IPS-15b (cell line): ENCODE measurements at regions not wholly inside any gene's neighbourhood (a gene's known extent, or its start where the extent isn't known, plus 50 kb on each side); places are given as distances from the start of the nearest gene placed in this dataset.

ENCODE experiments used
- H3K27me3 ChIP-seq: one replicate; pipeline ENCODE4 v1.6.1; 2013; ENCODE audit warnings: low read length; ENCODE audit not compliant: control insufficient read depth, insufficient read depth
- H3K36me3 ChIP-seq: one replicate; pipeline ENCODE4 v1.6.1; 2013; ENCODE audit warnings: low read length; ENCODE audit not compliant: control insufficient read depth, insufficient read depth
- H3K4me1 ChIP-seq: one replicate; pipeline ENCODE4 v1.6.1; 2013; ENCODE audit warnings: mild to moderate bottlenecking, low read length; ENCODE audit not compliant: control insufficient read depth, insufficient read depth
- H3K4me3 ChIP-seq: one replicate; pipeline ENCODE4 v1.5.1; 2013; ENCODE audit warnings: low read depth, low read length
- H3K9ac ChIP-seq: one replicate; pipeline ENCODE4 v1.6.1; 2013; ENCODE audit warnings: low read depth, mild to moderate bottlenecking, low read length
- H3K9me3 ChIP-seq: one replicate; pipeline ENCODE4 v1.6.1; 2013; ENCODE audit warnings: mild to moderate bottlenecking, low read length; ENCODE audit not compliant: control insufficient read depth, insufficient read depth

GRCh38 chr2:18763338-18763737 is 174.0 kb upstream of the NT5C1B start:
- Histone ChIP-seq H3K4me3 (no peak overlapping the region), H3K27me3 (no peaks in the 10 kb centered on the region), H3K4me1 (no peaks in the 10 kb centered on the region), H3K36me3 (no peaks in the 10 kb centered on the region), H3K9me3 (no peaks in the 10 kb centered on the region), H3K9ac (no peak overlapping the region)

- no peak overlapping the region for H3K4me3 ChIP-seq
- no peaks in the 10 kb centered on the region for H3K9me3 ChIP-seq
- H3K27me3 ChIP-seq, result no peaks in the 10 kb centered on the region
- H3K9ac ChIP-seq, result no peak overlapping the region
- H3K36me3 ChIP-seq, result no peaks in the 10 kb centered on the region
- no peaks in the 10 kb centered on the region for H3K4me1 ChIP-seq
Measured at GRCh38 chr2:18762667-18763066, 173.3 kb upstream of the NT5C1B start.

- no peak overlapping the region for H3K9ac ChIP-seq
- H3K4me1 ChIP-seq, result no peaks in the 10 kb centered on the region
- H3K27me3 ChIP-seq, result no peaks in the 10 kb centered on the region
- no peak overlapping the region for H3K4me3 ChIP-seq
- H3K9me3 ChIP-seq, result no peaks in the 10 kb centered on the region
- no peaks in the 10 kb centered on the region for H3K36me3 ChIP-seq
Measured at GRCh38 chr2:18754286-18754685, 164.9 kb upstream of the NT5C1B start.

- Histone ChIP-seq H3K4me1 (no peaks in the 10 kb centered on the region), H3K9ac (no peak overlapping the region), H3K9me3 (no peaks in the 10 kb centered on the region)
Measured at GRCh38 chr2:18753722-18754121, 164.4 kb upstream of the NT5C1B start.

GRCh38 chr2:18752667-18753422 is 163.5 kb upstream of the NT5C1B start:
- Histone ChIP-seq H3K9ac (no peak overlapping the region), H3K4me1 (no peaks in the 10 kb centered on the region), H3K9me3 (no peaks in the 10 kb centered on the region), H3K4me3 (no peak overlapping the region), H3K27me3 (no peaks in the 10 kb centered on the region), H3K36me3 (no peaks in the 10 kb centered on the region)

More at GRCh38 chr2:18753722-18754121, 164.4 kb upstream of the NT5C1B start:
- no peaks in the 10 kb centered on the region for H3K27me3 ChIP-seq
- no peak overlapping the region for H3K4me3 ChIP-seq
- no peaks in the 10 kb centered on the region for H3K36me3 ChIP-seq

- Histone ChIP-seq H3K36me3 (no peaks in the 10 kb centered on the region), H3K27me3 (no peaks in the 10 kb centered on the region), H3K4me3 (no peak overlapping the region), H3K9ac (no peak overlapping the region), H3K4me1 (no peaks in the 10 kb centered on the region), H3K9me3 (no peaks in the 10 kb centered on the region)
Measured at GRCh38 chr2:18752022-18752493, 162.7 kb upstream of the NT5C1B start.

- no peak overlapping the region for H3K9ac ChIP-seq
- H3K36me3 ChIP-seq, result no peaks in the 10 kb centered on the region
- H3K4me1 ChIP-seq, result no peaks in the 10 kb centered on the region
- H3K27me3 ChIP-seq, result no peaks in the 10 kb centered on the region
- H3K4me3 ChIP-seq, result no peak overlapping the region
- H3K9me3 ChIP-seq, result no peaks in the 10 kb centered on the region
Measured at GRCh38 chr2:18750672-18751554, 161.5 kb upstream of the NT5C1B start.

GRCh38 chr2:18749912-18750526 is 160.7 kb upstream of the NT5C1B start:
- H3K27me3 ChIP-seq, result no peaks in the 10 kb centered on the region
- no peak overlapping the region for H3K9ac ChIP-seq
- no peaks in the 10 kb centered on the region for H3K36me3 ChIP-seq

GRCh38 chr2:18745431-18746272 is 156.3 kb upstream of the NT5C1B start:
- no peak overlapping the region for H3K9ac ChIP-seq
- H3K9me3 ChIP-seq, result no peaks in the 10 kb centered on the region
- no peaks in the 10 kb centered on the region for H3K36me3 ChIP-seq
- H3K4me3 ChIP-seq, result no peak overlapping the region
- H3K4me1 ChIP-seq, result no peaks in the 10 kb centered on the region
- no peaks in the 10 kb centered on the region for H3K27me3 ChIP-seq

More at GRCh38 chr2:18749912-18750526, 160.7 kb upstream of the NT5C1B start:
- Histone ChIP-seq H3K4me1 (no peaks in the 10 kb centered on the region), H3K9me3 (no peaks in the 10 kb centered on the region), H3K4me3 (no peak overlapping the region)

- no peaks in the 10 kb centered on the region for H3K4me1 ChIP-seq
- no peak overlapping the region for H3K4me3 ChIP-seq
- no peaks in the 10 kb centered on the region for H3K27me3 ChIP-seq
- no peaks in the 10 kb centered on the region for H3K9me3 ChIP-seq
- H3K9ac ChIP-seq, result no peak overlapping the region
- no peaks in the 10 kb centered on the region for H3K36me3 ChIP-seq
Measured at GRCh38 chr2:18741895-18742732, 152.7 kb upstream of the NT5C1B start.
